ENCODE measurements at regions not wholly inside any gene's neighbourhood (a gene's known extent, or its start where the extent isn't known, plus 50 kb on each side); places are given as distances from the start of the nearest gene placed in this dataset.

DNA sequence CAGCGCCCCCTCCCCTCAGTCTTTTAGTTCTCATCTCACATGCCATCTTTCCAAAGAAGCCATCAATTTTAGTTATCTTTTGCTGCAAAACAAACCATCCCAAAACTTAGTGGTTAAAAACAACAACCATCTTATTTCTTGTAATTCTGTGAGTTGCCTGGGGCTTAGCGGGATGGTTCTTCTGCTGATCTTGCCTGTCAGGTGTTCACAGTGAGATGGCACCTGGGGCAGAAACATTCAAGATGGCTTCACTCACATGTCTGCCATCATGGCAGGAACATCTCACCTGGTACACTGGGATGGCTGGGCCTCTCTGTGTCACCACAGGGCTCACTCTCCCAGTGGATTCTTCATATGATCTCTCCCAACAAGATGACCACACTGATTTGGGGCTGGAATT lies 67.6 kb upstream of the KCNK12 start:
- no peak for DNase-seq (ENCODE audit: low read depth)
- no peak for TF ChIP-seq CTCF (IDR thresholded peaks at IDR 0.05; ENCODE audit: low read length, missing control alignments)
- H3K4me3 ChIP-seq (replicated peaks; ENCODE audit: low read depth, low read length) = no peak overlapping the region

DNA sequence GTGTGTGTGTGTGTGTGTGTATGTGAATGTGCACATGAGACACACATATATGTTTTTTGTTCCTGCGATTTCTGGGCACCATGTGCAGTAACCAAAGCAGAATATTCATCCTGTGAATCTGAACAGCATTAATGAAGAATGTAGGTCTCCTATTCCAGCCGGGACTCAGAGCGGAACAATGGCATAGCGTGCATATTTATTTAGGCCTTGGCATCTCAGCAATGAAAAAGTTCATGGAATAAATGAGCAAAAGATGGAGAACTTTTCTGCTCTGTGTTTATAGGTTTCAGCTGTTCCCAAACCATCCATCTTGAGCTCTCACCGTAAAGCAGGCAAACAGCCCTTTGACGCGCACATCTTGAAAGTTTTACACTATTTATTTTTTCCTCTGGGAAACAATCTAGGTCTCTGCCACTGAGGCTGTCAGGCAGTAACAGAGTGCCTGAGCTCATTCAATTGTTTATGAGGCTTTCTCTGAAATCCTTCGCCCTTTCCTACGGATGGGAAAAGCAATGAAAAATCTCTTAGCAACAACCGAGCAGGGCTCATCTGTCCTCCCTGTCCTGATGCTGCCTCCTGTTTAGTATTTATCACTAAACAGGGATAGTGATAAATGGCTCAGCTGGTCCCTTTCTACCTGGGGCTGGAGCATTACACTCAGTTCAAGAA lies 65.9 kb upstream of the KCNK12 start:
- no peak for DNase-seq (ENCODE audit: low read depth)
- TF ChIP-seq CTCF (IDR thresholded peaks at IDR 0.05; ENCODE audit: low read length, missing control alignments) = no peak
- no peak overlapping the region for H3K4me3 ChIP-seq (replicated peaks; ENCODE audit: low read depth, low read length)

GRCh38 chr2:47636176-47636575 lies 65.4 kb upstream of the KCNK12 start:
- no peak for DNase-seq (ENCODE audit: low read depth)
- TF ChIP-seq CTCF (IDR thresholded peaks at IDR 0.05; ENCODE audit: low read length, missing control alignments) = no peak
- H3K4me3 ChIP-seq (replicated peaks; ENCODE audit: low read depth, low read length) = no peak overlapping the region

DNA sequence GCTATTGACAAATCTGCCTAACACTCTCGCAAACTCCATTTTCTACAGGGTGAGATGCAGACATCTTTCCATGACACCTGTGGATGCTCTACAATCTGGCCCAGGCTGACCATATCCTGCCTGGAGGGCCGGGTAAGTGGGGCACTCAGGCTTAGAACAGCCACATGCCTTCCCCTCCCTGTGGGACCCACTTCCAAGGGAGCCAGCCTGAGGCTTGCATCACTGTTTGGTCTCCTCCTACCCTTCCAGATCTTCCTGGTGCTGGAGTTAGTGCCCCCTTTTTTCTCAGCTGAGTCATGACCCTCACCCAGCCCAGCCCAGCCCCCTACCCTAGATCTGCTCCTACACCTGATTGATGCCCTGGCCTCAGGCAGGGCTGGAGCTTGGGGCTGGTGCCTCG lies 62.0 kb upstream of the KCNK12 start:
- TF ChIP-seq CTCF (IDR thresholded peaks at IDR 0.05; ENCODE audit: low read length, missing control alignments) = no peak
- no peak overlapping the region for H3K4me3 ChIP-seq (replicated peaks; ENCODE audit: low read depth, low read length)
- no peak for DNase-seq (ENCODE audit: low read depth)

DNA sequence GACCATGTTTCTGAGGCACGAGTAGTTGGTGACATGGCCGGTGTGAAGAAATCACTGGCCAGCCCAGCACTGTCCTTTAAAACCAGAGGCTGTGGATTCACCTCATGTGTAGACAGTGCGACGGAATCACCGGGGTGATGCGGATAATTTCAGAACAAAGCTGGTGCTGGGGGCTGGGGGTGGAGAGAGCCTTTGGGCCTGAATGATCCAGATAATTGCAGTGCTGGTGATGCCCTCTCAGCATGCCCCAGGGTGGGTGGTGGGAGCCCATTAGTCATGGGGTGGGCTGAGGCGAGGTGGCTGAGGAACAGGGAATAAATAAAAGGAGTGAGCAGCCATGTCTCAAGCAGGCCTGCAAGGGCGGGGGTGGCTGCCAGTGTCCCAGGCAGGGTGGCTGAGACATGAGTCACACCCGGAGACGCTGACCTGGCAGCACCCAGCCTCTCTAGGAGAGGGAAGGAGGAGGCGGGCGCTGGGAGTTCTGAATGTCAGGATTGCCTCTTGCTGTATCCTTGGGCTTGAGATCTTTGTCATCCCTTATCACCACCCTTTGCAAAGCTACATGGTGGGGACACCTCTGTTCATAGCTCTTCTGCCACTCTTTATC lies 61.1 kb upstream of the KCNK12 start:
- no peak overlapping the region for H3K4me3 ChIP-seq (replicated peaks; ENCODE audit: low read depth, low read length)
- no peak for TF ChIP-seq CTCF (IDR thresholded peaks at IDR 0.05; ENCODE audit: low read length, missing control alignments)
- DNase-seq (ENCODE audit: low read depth) = peak; percentile 45

DNA sequence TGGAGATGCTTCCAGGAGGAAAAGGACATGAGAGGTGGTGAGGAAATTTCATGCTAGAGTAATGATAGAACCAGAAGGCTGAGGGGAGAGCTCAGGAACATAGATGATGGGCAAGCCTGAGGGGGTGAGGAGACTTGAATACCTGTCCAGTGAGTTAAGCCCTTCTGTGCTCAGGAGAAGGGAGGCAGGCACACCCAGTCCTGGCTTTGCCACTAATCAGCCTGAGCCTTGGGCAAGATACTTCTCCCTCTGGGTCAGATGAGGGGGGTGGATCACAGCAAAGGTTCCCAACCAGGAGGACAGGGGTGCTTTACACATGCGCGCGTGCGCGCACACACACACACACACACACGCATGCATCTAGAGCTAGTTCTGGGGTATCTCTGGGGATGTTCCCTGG lies 60.5 kb upstream of the KCNK12 start:
- no peak for DNase-seq (ENCODE audit: low read depth)
- H3K4me3 ChIP-seq (replicated peaks; ENCODE audit: low read depth, low read length) = no peak overlapping the region
- TF ChIP-seq CTCF (IDR thresholded peaks at IDR 0.05; ENCODE audit: low read length, missing control alignments) = no peak

All from fibroblast of pulmonary artery (primary cell).